Mammary epithelial cell (primary cell): ENCODE measurements at regions not wholly inside any gene's neighbourhood (a gene's known extent, or its start where the extent isn't known, plus 50 kb on each side); places are given as distances from the start of the nearest gene placed in this dataset.

Experiments
- CTCF ChIP-seq, 2 donors: IDR thresholded peaks in 1 of 2; conservative IDR thresholded peaks in 1 of 2; 2 replicates each; pipeline ENCODE4 v1.5.1; 2011 to 2012; ENCODE audit warnings: inconsistent platforms in 2 of 2, low read length in 2 of 2, mild to moderate bottlenecking in 2 of 2, control low read depth in 1 of 2, low read depth in 1 of 2; ENCODE audit not compliant: insufficient read depth in 1 of 2; ENCODE audit errors: extremely low read depth in 1 of 2
- EZH2 ChIP-seq: IDR thresholded peaks from 2 replicates; pipeline ENCODE4 v1.6.1; 2012; ENCODE audit warnings: low read length, inconsistent platforms, borderline replicate concordance

GRCh38 chr3:159112724-159113123 is 310.9 kb downstream of the MFSD1 start:
- TF ChIP-seq CTCF (conservative IDR thresholded peaks at IDR 0.05 in 1 of 2, IDR thresholded peaks at IDR 0.05 in 1 of 2; ENCODE audit: extremely low read depth in 1 of 2, insufficient read depth in 1 of 2, low read depth in 1 of 2, low read length in 2 of 2) (no peak), EZH2 (no peak)
